Left cardiac atrium (tissue), 4 donors: ENCODE measurements at regions not wholly inside any gene's neighbourhood (a gene's known extent, or its start where the extent isn't known, plus 50 kb on each side); places are given as distances from the start of the nearest gene placed in this dataset.
A peak's percentile ranks its signal among the peaks of the same experiment; 100 is the strongest.
"Not testable (repeated sequence)": the region's sequence is repeated elsewhere in the genome, so short reads cannot be mapped to it uniquely, and the experiment has no call there.

Experiments
- ATAC-seq, 2 donors: fragments of 200-7000 bp; cut with Tn5 transposase; one replicate each; pipeline ENCODE4 v1.9.1; 2020; ENCODE audit warnings: mild to moderate bottlenecking in 2 of 2, moderate library complexity in 2 of 2
- DNase-seq: peaks from one replicate; pipeline ENCODE4 v3.0.0-alpha.2; 2020
- intact Hi-C, 2 donors: fragments of 100-400 bp; cut with DNase I; formaldehyde crosslinking; loops; one replicate each; pipeline versions ENCODE4 v1.14.1 to v1.15.1; 2022 to 2023
- donor health status: DM: no; HTN: yes; CAD: no.
- donor health status: DM: no; HTN: yes; CAD: no; lungs with severe emphysema.
- donor health status: DM: yes; HTN: yes; CAD: no.
- donor health status: Dilated cardiomyopathy.

DNA sequence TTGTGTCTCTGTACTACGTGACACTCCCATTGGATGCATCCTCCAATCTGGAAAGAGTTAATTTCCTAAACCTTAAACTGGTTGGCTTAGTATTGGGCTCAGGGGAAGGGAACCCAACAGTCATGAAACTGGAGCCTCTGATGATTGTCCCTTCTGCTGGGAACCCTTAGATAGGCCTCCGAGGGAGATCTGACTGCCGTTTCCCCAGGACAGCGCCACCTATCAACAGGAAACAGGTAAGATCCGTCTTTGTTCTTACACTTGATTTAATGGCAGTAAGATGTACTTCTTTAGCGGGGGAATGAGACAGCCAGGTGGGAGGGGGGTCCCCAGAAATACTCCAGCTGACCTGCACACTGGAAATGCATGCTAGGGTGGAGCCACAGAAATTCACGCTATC lies 1749.6 kb downstream of the SI start:
- intact Hi-C loops = no loop called here
- no peak for DNase-seq
- ATAC-seq = no peak

DNA sequence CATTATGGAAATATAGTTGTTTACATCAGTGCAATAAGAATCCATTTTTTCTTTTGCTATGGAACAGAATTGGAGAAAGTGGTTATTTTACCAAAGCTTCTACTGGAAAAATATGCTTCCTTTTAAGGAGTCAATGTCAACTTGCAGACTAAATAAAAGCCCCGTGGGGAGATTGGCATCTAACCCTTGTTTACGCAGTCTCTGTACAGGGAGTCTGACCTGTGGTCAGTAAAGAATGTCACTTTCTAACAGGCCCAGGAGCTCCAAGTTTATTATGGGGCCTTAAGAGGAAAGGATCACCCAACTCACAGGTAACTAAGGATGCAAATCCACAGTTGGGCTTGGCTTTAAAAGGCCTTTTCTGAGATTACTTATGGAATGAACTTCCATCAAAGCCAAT lies 1751.2 kb downstream of the SI start:
- no peak for ATAC-seq
- intact Hi-C loops = no loop called here
- no peak for DNase-seq

DNA sequence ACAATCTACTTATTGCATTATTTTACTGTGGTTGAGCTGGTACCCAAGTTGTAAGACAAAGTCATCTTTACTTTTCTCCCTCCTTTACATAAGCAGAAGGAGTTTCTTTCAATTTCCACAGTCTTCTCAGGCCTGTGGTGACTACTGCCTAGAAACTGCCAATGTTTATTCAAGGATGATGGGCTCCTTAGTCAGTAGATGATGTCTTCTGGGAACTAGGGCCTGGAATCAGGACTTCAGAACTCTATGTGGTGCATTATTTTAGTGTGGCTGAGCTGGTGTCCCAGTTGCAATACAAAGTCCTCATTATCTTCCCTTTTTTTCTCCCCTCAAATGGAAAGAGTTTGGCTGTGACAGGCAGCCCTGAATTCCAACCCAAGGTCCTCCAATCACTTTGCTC lies 1762.5 kb downstream of the SI start:
- no peak for DNase-seq
- intact Hi-C loops = no loop called here
- no peak for ATAC-seq

DNA sequence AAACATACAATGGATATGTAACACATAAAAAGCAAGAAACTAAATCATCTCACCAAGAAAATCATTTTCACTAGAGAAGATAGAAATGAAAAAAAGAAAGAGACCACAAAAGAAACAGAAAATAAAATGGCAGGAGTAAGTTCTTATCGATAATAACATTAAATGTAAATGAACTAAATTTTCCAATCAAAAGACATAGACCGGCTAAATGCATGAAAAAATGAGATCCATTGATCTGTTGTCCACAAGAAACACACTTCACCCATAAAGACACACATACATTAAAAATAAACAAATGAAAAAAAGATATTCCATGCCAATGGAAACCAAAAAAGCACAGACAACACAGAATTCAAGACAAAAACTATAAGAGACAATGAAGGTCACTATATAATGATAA lies 1771.9 kb downstream of the SI start:
- intact Hi-C loops = no loop called here
- no peak for ATAC-seq
- no peak for DNase-seq

DNA sequence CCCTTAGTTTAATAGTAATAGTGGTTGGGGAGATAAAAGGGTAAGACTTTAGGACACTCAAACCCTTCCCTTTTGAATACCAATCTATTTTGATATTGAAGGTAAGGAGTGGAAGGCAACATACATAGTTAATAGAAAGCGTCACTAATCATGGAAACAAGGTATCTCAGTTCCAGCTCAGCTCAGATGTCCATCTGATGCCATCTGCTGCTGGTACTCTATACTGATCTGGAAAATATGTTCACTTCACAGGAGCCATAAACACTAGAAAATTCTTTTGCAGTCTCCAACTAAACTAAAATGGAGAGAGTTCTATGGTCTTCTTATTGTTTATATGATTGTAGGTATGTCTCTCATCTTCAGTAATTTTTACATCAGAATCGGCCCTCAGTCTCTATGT lies 1777.1 kb downstream of the OTOL1 start:
- DNase-seq (no peak), ATAC-seq (no peak)
- intact Hi-C loops = loop anchor here in 1 of 2 donors (10.0 kb wide), 3 partner anchors 219 to 1709 kb away; no protein-coding TSS in a partner anchor

DNA sequence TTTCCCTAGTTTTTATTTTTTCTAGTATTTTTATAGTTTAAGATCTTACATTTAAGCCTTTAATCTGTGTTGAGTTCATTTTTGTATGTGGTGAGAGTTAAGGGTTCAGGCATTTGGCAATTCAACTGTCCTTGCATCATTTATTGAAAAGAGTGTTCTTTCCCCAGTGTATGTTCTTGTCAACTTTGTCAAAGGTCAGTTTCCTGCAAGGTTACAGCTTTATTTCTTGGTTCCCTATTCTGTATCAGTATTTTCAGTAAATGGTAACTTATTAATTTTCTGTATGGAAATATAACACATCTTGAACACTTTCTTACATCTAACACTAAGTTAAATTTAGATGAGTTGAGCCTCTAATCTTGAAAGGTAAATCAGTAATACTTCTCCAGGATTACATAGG lies 1770.1 kb downstream of the OTOL1 start:
- intact Hi-C loops = no loop called here
- no peak for ATAC-seq

DNA sequence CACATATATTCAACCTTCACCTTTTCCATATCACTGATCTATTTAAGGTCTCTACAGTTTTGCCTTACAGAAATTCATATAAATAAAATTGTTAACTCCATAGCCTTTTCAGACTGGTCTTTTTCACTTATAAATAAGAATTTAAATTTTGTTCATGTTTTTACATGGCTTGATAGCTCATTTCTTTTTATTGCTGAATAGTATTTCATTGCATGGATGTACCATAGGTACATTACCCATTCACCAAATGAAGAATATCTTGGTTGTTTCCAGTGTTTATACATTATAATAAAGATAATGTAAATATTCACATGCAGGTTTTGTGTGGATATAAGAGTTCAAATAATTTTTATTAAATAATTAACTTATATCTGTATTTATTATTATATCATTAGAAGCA lies 1765.0 kb downstream of the OTOL1 start:
- no peak for ATAC-seq
- intact Hi-C loops = no loop called here
- DNase-seq = no peak

More for the DNA sequence above, 1770.1 kb downstream of the OTOL1 start:
- DNase-seq = no peak

DNA sequence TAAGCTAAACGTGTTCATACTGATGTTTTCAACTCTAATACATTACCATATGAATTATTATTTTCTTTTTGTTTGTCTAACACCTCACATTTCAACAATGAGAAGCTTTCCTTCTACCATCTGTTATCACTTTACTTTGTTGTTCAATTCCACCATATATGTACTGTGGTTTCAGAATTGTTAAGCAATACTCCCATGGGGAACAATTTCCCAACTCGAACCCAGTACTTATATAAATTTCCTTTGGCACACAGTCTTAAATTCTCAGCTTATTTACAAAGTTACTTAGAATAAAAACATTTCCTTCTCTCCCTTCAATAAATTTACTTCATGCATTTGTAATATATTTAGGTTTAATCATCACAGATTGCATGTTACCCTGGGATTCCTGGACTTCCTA lies 1764.4 kb downstream of the OTOL1 start:
- ATAC-seq = no peak
- no peak for DNase-seq
- intact Hi-C loops = no loop called here

DNA sequence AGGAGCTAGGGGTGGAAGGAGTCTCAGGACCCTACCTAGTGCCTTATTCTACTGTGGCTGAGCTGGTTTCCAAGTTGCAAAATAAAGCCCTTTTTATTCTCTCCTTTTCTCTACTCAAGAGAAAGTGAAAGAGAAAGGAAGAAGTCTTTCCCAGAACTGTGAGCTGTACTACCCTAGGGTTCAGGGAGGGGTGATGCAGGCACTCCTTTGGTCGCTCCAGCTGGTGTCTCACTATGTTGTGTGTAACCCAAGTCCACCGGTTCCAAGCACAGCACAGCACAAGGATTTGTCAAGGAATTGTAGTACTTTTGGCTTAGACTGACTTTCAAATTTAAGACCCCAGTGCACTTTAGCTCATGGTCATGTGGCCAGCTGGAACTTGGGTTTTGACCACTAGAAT lies 1721.7 kb downstream of the OTOL1 start:
- intact Hi-C loops = no loop called here
- no peak for DNase-seq

DNA sequence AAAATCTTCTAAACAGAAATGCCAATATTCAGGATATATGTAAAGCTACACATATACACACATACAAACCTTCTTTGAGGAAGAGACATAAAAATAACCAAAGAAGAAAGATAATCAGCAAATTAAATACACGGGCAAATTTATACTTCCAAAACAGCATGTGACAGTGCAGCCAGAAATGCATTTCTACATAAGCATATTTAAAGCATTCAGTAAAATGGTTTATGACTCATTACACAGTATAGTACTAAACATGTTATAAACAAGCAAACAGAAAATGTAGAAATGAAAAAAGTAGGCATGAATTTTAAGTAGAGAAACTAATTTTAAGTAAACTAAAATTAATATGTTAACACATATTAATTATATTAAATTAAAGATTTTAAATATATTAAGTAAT lies 1717.2 kb downstream of the OTOL1 start:
- ATAC-seq (no peak), DNase-seq (no peak)
- intact Hi-C loops = no loop called here

More for the DNA sequence above, 1721.7 kb downstream of the OTOL1 start:
- no peak for ATAC-seq

DNA sequence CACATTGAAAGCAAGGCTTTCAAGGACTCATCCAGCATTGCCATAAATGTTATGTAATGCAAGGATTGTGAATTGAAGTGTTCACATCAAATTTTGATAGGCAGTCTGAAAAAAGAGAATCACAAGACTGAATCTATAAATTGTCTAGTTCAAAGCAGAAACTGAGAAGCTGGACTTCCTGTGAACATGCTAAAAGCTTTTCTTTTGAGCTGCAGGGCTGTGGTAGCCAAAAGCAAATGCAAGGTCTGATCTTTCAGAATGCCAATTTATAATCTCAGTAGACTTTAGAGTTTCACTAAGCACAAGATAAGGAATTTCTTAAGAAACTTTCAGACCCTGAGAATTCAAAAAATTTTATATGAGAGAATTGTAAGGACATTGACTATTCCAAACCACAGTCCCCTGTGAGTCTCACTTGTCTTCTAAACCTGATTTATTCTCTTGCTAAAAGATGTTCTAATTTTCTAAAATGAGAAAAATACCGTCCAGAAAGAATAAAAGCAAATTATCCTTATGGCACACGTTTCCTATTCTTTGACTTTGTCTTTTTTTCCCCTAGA lies 1700.3 kb downstream of the OTOL1 start:
- intact Hi-C loops = no loop called here
- ATAC-seq (no peak), DNase-seq (no peak)

DNA sequence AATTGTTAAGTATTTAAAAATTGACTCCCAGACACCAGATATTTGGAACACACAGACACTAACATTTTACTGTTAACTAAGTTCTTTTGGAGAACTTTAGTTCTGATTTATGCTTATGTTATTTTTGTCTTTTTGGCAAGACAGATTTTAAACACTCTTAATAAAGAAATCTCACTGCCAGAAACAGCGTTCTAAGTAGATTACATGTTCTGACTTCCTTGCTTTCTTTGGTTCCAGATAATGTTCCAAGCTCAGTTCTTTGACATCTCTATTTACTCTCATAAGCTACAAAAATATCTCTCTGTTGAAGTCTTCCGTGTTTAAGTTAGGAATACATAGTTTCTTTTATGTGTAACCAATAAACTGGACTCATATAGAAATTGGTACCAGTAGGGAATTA lies 1699.6 kb downstream of the OTOL1 start:
- ATAC-seq = no peak
- intact Hi-C loops = no loop called here
- no peak for DNase-seq

DNA sequence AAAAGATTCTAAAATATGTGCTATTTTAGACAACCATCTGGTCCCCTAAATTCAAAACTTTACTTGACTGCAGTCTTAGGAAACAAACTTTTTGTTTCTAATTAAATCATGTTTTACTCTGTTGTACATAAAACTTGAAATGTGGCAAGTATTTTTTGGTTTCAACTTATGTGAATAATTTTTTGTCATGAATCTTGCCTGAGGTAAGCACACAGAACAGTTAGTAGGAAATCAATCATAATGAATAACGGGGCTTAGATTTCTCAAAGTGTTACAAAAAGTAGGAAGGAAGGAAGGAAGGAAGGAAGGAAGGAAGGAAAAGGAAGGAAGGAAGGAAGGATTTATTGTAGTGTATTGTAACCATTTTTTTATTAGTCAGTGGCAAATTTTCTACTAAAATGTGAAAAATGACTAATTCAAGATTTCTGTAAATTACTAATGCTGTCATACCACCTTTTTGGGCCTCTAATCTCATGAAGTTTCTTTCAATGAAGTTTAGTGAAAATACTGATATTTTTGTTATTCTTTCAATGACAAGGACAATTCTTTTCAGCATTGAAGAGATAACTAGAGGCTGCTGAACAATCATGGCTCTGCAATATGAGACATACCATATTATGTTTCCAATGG lies 1689.2 kb downstream of the OTOL1 start:
- DNase-seq = no peak
- no peak for ATAC-seq
- intact Hi-C loops = no loop called here

DNA sequence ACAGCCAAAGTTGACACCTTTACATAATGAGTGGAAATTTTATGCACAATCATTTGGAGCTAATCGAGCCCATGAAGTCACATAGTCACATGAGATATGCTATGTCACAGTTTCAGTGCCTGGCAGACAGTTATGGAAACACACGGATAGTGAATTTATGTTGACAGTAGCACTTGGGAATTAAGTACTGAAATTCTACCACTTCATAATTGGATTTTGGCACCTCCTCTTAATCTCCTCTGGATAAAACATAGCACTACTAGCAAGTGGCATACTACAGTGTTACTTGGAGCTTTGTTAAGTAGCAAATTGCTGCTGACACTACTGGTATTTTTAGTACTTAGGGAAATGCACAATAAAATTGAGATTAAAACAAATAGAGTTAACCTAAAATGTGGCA lies 1679.4 kb downstream of the OTOL1 start:
- intact Hi-C loops = no loop called here
- ATAC-seq (peak; percentile 84 to 93), DNase-seq (no peak)

DNA sequence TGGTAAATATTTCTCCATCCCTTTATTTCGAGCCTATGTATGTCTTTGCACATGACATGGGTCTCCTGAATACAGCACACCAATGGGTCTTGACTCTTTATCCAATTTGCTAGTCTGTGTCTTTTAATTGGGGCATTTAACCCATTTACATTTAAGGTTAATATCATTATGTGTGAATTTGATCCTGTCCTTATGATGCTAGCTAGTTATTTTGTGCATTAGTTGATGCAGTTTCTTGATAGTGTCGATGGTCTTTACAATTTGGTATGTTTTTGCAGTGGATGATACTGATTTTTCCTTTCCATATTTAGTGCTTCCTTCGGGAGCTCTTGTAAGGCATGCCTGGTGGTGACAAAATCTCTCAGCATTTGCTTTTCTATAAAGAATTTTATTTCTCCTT lies 1675.9 kb downstream of the OTOL1 start:
- DNase-seq = not testable (repeated sequence)

DNA sequence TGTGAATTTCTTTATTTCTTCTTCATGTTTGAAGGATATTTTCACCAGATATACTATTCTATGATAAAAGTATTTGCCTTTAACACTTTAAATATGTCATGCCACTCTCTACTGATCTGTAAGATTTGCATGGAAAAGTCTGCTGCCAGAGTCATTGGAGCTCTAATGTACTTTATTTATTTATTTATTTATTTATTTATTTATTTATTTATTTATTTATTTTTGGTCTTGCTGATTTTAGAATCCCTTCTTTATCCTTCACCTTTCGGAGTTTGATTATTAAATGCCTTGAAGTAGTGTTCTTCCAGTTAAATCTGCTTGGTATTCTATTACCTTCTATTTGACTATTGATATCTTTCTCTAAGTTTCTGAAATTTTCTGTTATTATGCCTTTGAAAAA lies 1669.6 kb downstream of the OTOL1 start:
- intact Hi-C loops = no loop called here
- ATAC-seq = no peak
- DNase-seq = no peak

More for the DNA sequence above, 1675.9 kb downstream of the OTOL1 start:
- intact Hi-C loops, ATAC-seq: not testable (repeated sequence)

DNA sequence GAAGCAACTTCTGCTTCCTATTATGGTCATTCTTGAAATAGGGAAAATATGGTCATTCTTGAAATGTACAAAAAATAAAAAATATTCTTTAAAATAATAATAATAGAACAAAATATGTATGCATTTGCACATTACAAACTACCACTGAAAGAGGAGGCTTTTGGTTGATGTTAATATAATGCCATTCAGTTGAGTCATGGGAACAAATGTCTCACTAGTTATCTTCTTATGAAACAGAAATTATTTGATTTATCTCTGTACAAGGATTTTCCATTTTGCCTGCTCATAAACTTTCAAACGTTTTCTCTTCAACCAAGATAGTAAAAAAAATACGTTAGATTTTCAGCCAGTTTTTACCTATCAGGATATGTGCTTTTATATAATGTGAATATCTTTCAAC lies 1662.7 kb downstream of the OTOL1 start:
- ATAC-seq (no peak), DNase-seq (no peak)
- intact Hi-C loops = no loop called here

DNA sequence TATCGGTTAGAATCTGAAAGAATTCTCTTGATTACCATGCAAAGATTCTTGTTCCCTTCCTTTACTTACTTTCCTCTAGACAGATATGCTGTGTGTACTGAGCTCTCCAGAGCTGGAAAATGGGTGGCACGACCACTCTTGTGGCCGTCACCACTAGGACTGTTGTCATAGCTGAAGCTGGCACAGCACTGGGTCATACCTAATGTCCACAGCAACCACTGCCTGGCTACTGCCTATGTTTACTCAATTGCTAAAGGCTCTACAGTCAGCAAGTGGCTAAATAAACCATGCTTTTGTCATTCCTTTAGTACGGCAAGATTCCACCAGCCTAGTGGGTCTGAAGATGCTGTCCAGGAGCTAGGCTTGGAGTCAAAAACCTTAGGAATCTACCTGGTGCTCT lies 1643.0 kb downstream of the OTOL1 start:
- intact Hi-C loops = loop anchor here in 1 of 2 donors (10.0 kb wide), 1 partner anchor 1225 kb away; no protein-coding TSS in a partner anchor
- no peak for DNase-seq
- ATAC-seq = no peak

DNA sequence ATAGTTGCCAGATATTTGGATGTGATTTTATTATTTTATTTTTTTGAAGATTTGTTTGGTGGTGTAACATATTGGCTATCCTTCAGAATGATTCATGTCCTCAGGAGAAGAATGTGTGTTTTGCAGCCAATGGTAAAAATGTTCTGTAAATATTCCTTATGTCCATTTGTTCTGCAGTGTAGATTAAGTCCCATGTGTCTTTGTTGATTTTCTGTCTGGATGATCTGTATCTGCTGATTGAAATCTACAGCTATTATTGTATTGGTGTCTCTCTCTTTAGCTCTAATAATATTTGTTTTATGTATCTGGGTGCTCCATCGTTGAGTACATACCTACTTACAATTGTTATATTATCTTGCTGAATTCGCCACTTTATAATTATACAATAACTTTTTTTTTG lies 1641.7 kb downstream of the OTOL1 start:
- intact Hi-C loops = loop anchor here in 1 of 2 donors (10.0 kb wide), 1 partner anchor 1223 kb away; no protein-coding TSS in a partner anchor
- ATAC-seq (no peak), DNase-seq (no peak)

DNA sequence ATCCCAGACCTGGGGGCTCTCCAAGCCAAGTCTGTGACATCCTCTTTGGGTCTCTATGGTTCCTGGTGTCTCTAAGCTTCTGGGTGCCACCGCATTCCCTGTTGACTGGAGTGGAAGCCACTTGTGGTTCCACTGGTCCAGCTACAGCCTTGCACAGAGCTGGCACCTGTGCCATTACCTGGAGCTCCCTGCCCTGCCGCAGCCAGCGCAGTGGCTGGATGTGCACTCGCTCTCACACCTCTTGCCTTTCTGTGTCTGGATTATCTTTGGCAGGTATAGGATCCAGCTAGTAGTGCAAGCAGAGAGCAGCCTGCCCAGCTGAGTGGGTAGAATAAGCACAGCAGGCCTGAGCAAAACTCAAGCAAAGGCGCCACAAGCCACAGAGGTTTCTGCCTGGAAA lies 1635.5 kb downstream of the OTOL1 start:
- intact Hi-C loops = loop anchor here in 1 of 2 donors (10.0 kb wide), 1 partner anchor 1217 kb away; no protein-coding TSS in a partner anchor
- DNase-seq = no peak
- no peak for ATAC-seq

DNA sequence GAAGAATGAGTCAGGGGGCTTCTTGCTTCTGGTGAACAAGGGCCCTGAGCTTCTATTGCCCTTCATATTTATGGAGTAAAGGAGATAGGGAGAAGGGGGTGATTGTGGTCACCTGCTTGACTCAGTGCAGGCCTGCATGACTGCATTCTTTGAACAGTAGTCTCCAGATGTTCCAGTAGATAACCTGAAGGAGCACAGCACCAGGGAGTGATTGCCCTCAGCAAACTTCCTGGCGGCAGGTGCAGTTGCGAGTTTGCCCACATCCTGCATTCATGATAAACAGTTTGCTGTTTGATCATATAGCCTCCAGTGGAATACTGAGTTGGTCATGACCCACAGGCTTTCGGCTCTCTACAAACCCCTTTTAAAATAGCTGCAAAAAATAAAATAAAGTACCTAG lies 1632.7 kb downstream of the OTOL1 start:
- intact Hi-C loops = no loop called here
- DNase-seq = no peak
- no peak for ATAC-seq
